H1 (cell line): ENCODE measurements at regions not wholly inside any gene's neighbourhood (a gene's known extent, or its start where the extent isn't known, plus 50 kb on each side); places are given as distances from the start of the nearest gene placed in this dataset.

Source experiments
- CTCF ChIA-PET: fragments of 300-600 bp; sonication (Branson Sonifier 250); formaldehyde crosslinking; loops from one replicate; lab custom pipeline; 2021; ENCODE audit not compliant: partially characterized antibody; lab: Charles Lee
- POLR2A ChIA-PET: fragments of 300-600 bp; sonication (Branson Sonifier 250); formaldehyde crosslinking; loops from one replicate; lab custom pipeline; 2021; ENCODE audit warnings: inconsistent platforms; ENCODE audit not compliant: partially characterized antibody; lab: Charles Lee
- DNase-seq, 2 experiments: peaks; one replicate each; pipeline versions ENCODE4 v3.0.0 to v3.0.0-alpha.2; 2010 to 2022; ENCODE audit warnings: low spot score in 2 of 2, low read depth in 1 of 2, mixed read lengths in 1 of 2
- FAIRE-seq: peaks from 2 replicates; lab custom pipeline; 2011; peaks lifted over from hg19 to GRCh38; lab: Jason Lieb, UNC
- H2AFZ ChIP-seq: 2 replicates; pipeline ENCODE4 v1.8.1; 2012; ENCODE audit warnings: low read length, inconsistent platforms
- H2AK5ac ChIP-seq: 2 replicates; pipeline ENCODE4 v1.6.1; 2013; ENCODE audit warnings: low read depth, low read length
- H2BK120ac ChIP-seq: replicated peaks from 2 replicates; pipeline ENCODE3; 2013; ENCODE audit warnings: low read depth, low read length, inconsistent platforms
- H2BK12ac ChIP-seq: 2 replicates; pipeline ENCODE4 v1.6.1; 2013; ENCODE audit warnings: low read depth, low read length
- H2BK15ac ChIP-seq: 2 replicates; pipeline ENCODE4 v1.6.1; 2013; ENCODE audit warnings: low read length
- H2BK20ac ChIP-seq: 2 replicates; pipeline ENCODE4 v1.6.1; 2013; ENCODE audit warnings: low read length
- H2BK5ac ChIP-seq: 2 replicates; pipeline ENCODE4 v1.6.1; 2013; ENCODE audit warnings: low read depth, low read length
- H3K14ac ChIP-seq: 2 replicates; pipeline ENCODE4 v1.6.1; 2013; ENCODE audit warnings: inconsistent platforms; ENCODE audit not compliant: insufficient read length
- H3K18ac ChIP-seq: 2 replicates; pipeline ENCODE4 v1.6.1; 2013; ENCODE audit warnings: low read length; ENCODE audit errors: extremely low read depth
- H3K23ac ChIP-seq: 2 replicates; pipeline ENCODE4 v1.6.1; 2013; ENCODE audit warnings: inconsistent platforms; ENCODE audit not compliant: insufficient read length
- H3K23me2 ChIP-seq: 2 replicates; pipeline ENCODE4 v1.6.1; 2013; ENCODE audit warnings: low read depth, low read length
- H3K27ac ChIP-seq: 2 replicates; pipeline ENCODE4 v1.6.1; 2011; ENCODE audit warnings: low read depth, low read length, inconsistent platforms
- H3K27me3 ChIP-seq, 4 experiments: replicated peaks in 1 of 4; 1 replicate in 1 of 4; 2 replicates in 3 of 4; pipeline versions ENCODE4 v1.6.1 to v1.8.1; 2011 to 2013; ENCODE audit warnings: low read length in 3 of 4, mild to moderate bottlenecking in 3 of 4, inconsistent platforms in 2 of 4, mixed read lengths in 2 of 4, moderate library complexity in 1 of 4; ENCODE audit not compliant: control insufficient read depth in 3 of 4, insufficient read depth in 3 of 4; ENCODE audit errors: extremely low read depth in 1 of 4
- H3K36me3 ChIP-seq, 4 experiments: 2 replicates each; pipeline versions ENCODE4 v1.6.1 to v1.8.1; 2011 to 2013; ENCODE audit warnings: mild to moderate bottlenecking in 4 of 4, low read length in 3 of 4, moderate library complexity in 2 of 4, control low read depth in 1 of 4, inconsistent platforms in 1 of 4; ENCODE audit not compliant: insufficient read depth in 4 of 4, control insufficient read depth in 2 of 4
- H3K4ac ChIP-seq: replicated peaks from 2 replicates; pipeline ENCODE3; 2013; ENCODE audit warnings: low read length, low read depth, mixed read lengths, inconsistent platforms; ENCODE audit not compliant: insufficient read length
- H3K4me1 ChIP-seq, 4 experiments: replicated peaks in 1 of 4; 1 replicate in 1 of 4; 2 replicates in 3 of 4; pipeline versions ENCODE4 v1.6.1 to v1.8.1; 2011 to 2013; ENCODE audit warnings: low read length in 3 of 4, inconsistent platforms in 2 of 4, mixed read lengths in 1 of 4; ENCODE audit not compliant: insufficient read depth in 4 of 4, control insufficient read depth in 3 of 4
- H3K4me2 ChIP-seq, 2 experiments: 2 replicates each; pipeline versions ENCODE4 v1.6.1 to v1.8.1; 2011 to 2013; ENCODE audit warnings: low read depth in 2 of 2, low read length in 2 of 2, control low read depth in 1 of 2, inconsistent platforms in 1 of 2, mild to moderate bottlenecking in 1 of 2; ENCODE audit not compliant: insufficient read depth in 1 of 2
- H3K4me3 ChIP-seq, 4 experiments: fragments of 200-600, 300-600 bp in 1 of 4; sonication (generic), shearing (Covaris generic), sonication (Bioruptor Twin) in 1 of 4; 2 replicates each; pipeline versions ENCODE4 v1.5.1 to v1.8.1; 2011 to 2016; ENCODE audit warnings: low read length in 4 of 4, low read depth in 3 of 4, control low read depth in 2 of 4, inconsistent platforms in 2 of 4, mild to moderate bottlenecking in 2 of 4, mixed read lengths in 1 of 4, moderate library complexity in 1 of 4; ENCODE audit not compliant: insufficient read depth in 2 of 4; ENCODE audit errors: extremely low read depth in 1 of 4
- H3K56ac ChIP-seq: replicated peaks from 2 replicates; pipeline ENCODE3; 2013; ENCODE audit warnings: low read depth, mild to moderate bottlenecking, mixed read lengths, low read length, inconsistent platforms; ENCODE audit not compliant: insufficient read length
- H3K79me1 ChIP-seq: 2 replicates; pipeline ENCODE4 v1.6.1; 2013; ENCODE audit warnings: low read depth, low read length, control low read depth
- H3K79me2 ChIP-seq, 2 experiments: 2 replicates each; pipeline versions ENCODE4 v1.6.1 to v1.8.1; 2012 to 2013; ENCODE audit warnings: low read length in 2 of 2, mild to moderate bottlenecking in 2 of 2, inconsistent platforms in 1 of 2; ENCODE audit not compliant: insufficient read depth in 2 of 2, control insufficient read depth in 1 of 2
- H3K9ac ChIP-seq, 4 experiments: replicated peaks in 1 of 4; 1 replicate in 1 of 4; 2 replicates in 3 of 4; pipeline versions ENCODE4 v1.6.1 to v1.8.1; 2011 to 2013; ENCODE audit warnings: low read depth in 3 of 4, low read length in 3 of 4, control low read depth in 2 of 4, mild to moderate bottlenecking in 2 of 4, moderate library complexity in 2 of 4, inconsistent platforms in 1 of 4; ENCODE audit errors: extremely low read depth in 1 of 4
- H3K9me3 ChIP-seq, 2 experiments: 2 replicates each; pipeline versions ENCODE4 v1.6.1 to v1.8.1; 2012 to 2013; ENCODE audit warnings: mild to moderate bottlenecking in 2 of 2, moderate library complexity in 2 of 2, control low read depth in 1 of 2, inconsistent platforms in 1 of 2, low read depth in 1 of 2, low read length in 1 of 2, mixed read lengths in 1 of 2; ENCODE audit not compliant: insufficient read depth in 2 of 2
- H4K20me1 ChIP-seq, 2 experiments: replicated peaks in 1 of 2; 2 replicates each; pipeline versions ENCODE3 to v1.8.1; 2011 to 2013; ENCODE audit warnings: inconsistent platforms in 2 of 2, low read length in 2 of 2, mild to moderate bottlenecking in 1 of 2; ENCODE audit not compliant: insufficient read depth in 2 of 2, control insufficient read depth in 1 of 2
- H4K5ac ChIP-seq: 2 replicates; pipeline ENCODE4 v1.6.1; 2013; ENCODE audit warnings: low read length, low read depth, mixed read lengths, inconsistent platforms; ENCODE audit not compliant: insufficient read length
- H4K8ac ChIP-seq: 2 replicates; pipeline ENCODE4 v1.8.0; 2013; ENCODE audit warnings: mild to moderate bottlenecking, moderate library complexity, low read length, inconsistent platforms; ENCODE audit not compliant: insufficient read depth; ENCODE audit errors: extremely low read depth
- H4K91ac ChIP-seq: replicated peaks from 2 replicates; pipeline ENCODE3; 2013; ENCODE audit warnings: low read length, mixed read lengths, inconsistent platforms; ENCODE audit not compliant: insufficient read length
- BCL11A ChIP-seq, 2 experiments: IDR thresholded peaks; one replicate each; pipeline ENCODE4 v1.6.1; 2011; ENCODE audit warnings: low read depth in 2 of 2, low read length in 2 of 2, mild to moderate bottlenecking in 2 of 2
- JUND ChIP-seq: IDR thresholded peaks from 2 replicates; pipeline ENCODE4 v1.6.1; 2011; ENCODE audit warnings: mild to moderate bottlenecking, improper control_type of control experiment, low read length
- KDM1A ChIP-seq: fragments of 200-600, 300-600 bp; sonication (generic); IDR thresholded peaks from 2 replicates; pipeline ENCODE4 v1.7.1; 2016; ENCODE audit warnings: mild to moderate bottlenecking, low read length, borderline replicate concordance
- MAFK ChIP-seq: IDR thresholded peaks from 2 replicates; pipeline ENCODE4 v1.6.1; 2012; ENCODE audit warnings: low read depth, mild to moderate bottlenecking, improper control_type of control experiment, low read length
- NRF1 ChIP-seq: IDR thresholded peaks from 2 replicates; pipeline ENCODE4 v1.6.1; 2011; ENCODE audit warnings: mild to moderate bottlenecking, low read depth, low read length, improper control_type of control experiment
- POLR2AphosphoS5 ChIP-seq: IDR thresholded peaks from 2 replicates; pipeline ENCODE4 v1.6.1; 2011; ENCODE audit warnings: low read depth, low read length
- RXRA ChIP-seq: IDR thresholded peaks from 2 replicates; pipeline ENCODE4 v1.6.1; 2011; ENCODE audit warnings: low read depth, mild to moderate bottlenecking, low read length, moderate library complexity; ENCODE audit not compliant: insufficient read depth
- SP4 ChIP-seq: IDR thresholded peaks from 2 replicates; pipeline ENCODE4 v1.6.1; 2012; ENCODE audit warnings: low read length, inconsistent platforms
- USF2 ChIP-seq: IDR thresholded peaks from 2 replicates; pipeline ENCODE4 v1.6.1; 2011; ENCODE audit warnings: low read length, improper control_type of control experiment
- ZNF274 ChIP-seq: IDR thresholded peaks from 2 replicates; pipeline ENCODE4 v1.7.0; 2012; ENCODE audit warnings: low read length, borderline replicate concordance; ENCODE audit errors: extremely low read depth
- WGBS, 2 experiments: shearing (Covaris generic) in 1 of 2; methylation state at CpG; one replicate each; pipeline versions ENCODE4 v1.1.6 to v1.1.7; 2013 to 2015; ENCODE audit warnings: low lambda C conversion rate in 2 of 2, mixed read lengths in 2 of 2, inconsistent platforms in 1 of 2, low coverage in 1 of 2, missing lambda C conversion rate in 1 of 2; ENCODE audit not compliant: insufficient replicate concordance in 2 of 2, insufficient coverage in 1 of 2, insufficient read length in 1 of 2; ENCODE audit errors: extremely low coverage in 1 of 2, missing lambda C conversion rate in 1 of 2; 5-methylcytosine and 5-hydroxymethylcytosine counted together

GRCh38 chr2:136375017-136375901, 257.3 kb upstream of the CXCR4 start:
- Histone ChIP-seq H3K23me2 (no peaks in the 10 kb centered on the region), H2AK5ac (no peak overlapping the region; the same call in 1 of the 2 replicates), H2BK5ac (peak overlapping the region; percentile 20; the same call in 1 of the 2 replicates), H2BK15ac (no peak overlapping the region), H2BK12ac (no peak overlapping the region), H3K9me3 (no peaks in the 10 kb centered on the region), H3K4me1 (no peaks in the 10 kb centered on the region), H3K4me3 (no peak overlapping the region), H4K8ac (no peak overlapping the region), H4K91ac (no peak overlapping the region), H2BK20ac (no peak overlapping the region), H3K4ac (no peak overlapping the region), H2AFZ (0 out of 2 replicates have a peak overlapping the region, but pooled peaks have one; percentile 30), H3K27ac (no peak overlapping the region), H4K5ac (no peak overlapping the region), H2BK120ac (no peak overlapping the region), H3K9ac (no peak overlapping the region), H3K4me2 (no peak overlapping the region), H3K56ac (no peak overlapping the region), H3K18ac (no peak overlapping the region), H3K27me3 (no peaks in the 10 kb centered on the region), H3K23ac (no peak overlapping the region), H4K20me1 (no peaks in the 10 kb centered on the region), H3K36me3 (no peaks in the 10 kb centered on the region), H3K14ac (no peak overlapping the region), H3K79me2 (no peaks in the 10 kb centered on the region), H3K79me1 (no peaks in the 10 kb centered on the region)
- DNase-seq (peak in 1 of 2 experiments; percentile 3), FAIRE-seq (no peak)
- TF ChIP-seq BCL11A (IDR thresholded peaks at IDR 0.05; ENCODE audit: low read depth in 2 of 2, low read length in 2 of 2), result no peak
- no peak for TF ChIP-seq ZNF274
- TF ChIP-seq JUND, result no peak
- TF ChIP-seq POLR2AphosphoS5, result no peak
- TF ChIP-seq KDM1A, result no peak
- TF ChIP-seq NRF1, result no peak
- TF ChIP-seq MAFK, result no peak
- TF ChIP-seq SP4, result no peak
- TF ChIP-seq USF2, result no peak
- TF ChIP-seq RXRA, result no peak
- 89% methylated on average over 5 of the region's 5 CpGs; no CpG with 5 or more reads in 1 of the 2 experiments for WGBS, 2 experiments
- POLR2A ChIA-PET, result no interaction called here
- CTCF ChIA-PET, result interaction anchor here (1.1 to 11.1 kb wide), 5 partner anchors 10 to 459 kb away, joined by 3 to 144 read pairs (median 7); no protein-coding TSS in a partner anchor
